ENCODE measurements at regions not wholly inside any gene's neighbourhood (a gene's known extent, or its start where the extent isn't known, plus 50 kb on each side); places are given as distances from the start of the nearest gene placed in this dataset.

GRCh38 chr4:66219401-66219800 lies 549.1 kb upstream of the EPHA5 start:
- TF ChIP-seq CTCF (conservative IDR thresholded peaks at IDR 0.05 in 1 of 2, IDR thresholded peaks at IDR 0.05 in 1 of 2; ENCODE audit: low read depth in 1 of 2, low read length in 2 of 2) (no peak), EZH2 (IDR thresholded peaks at IDR 0.05; ENCODE audit: low read length, missing control alignments) (no peak)
